HG03097 (cell line): ENCODE measurements at regions not wholly inside any gene's neighbourhood (a gene's known extent, or its start where the extent isn't known, plus 50 kb on each side); places are given as distances from the start of the nearest gene placed in this dataset.
"Not testable (repeated sequence)": the region's sequence is repeated elsewhere in the genome, so short reads cannot be mapped to it uniquely, and the experiment has no call there.

Source experiments
- ATAC-seq: cut with Tn5 transposase; IDR thresholded peaks from one replicate; pipeline ENCODE4 v1.9.1; 2021; ENCODE audit not compliant: unreplicated experiment, low FRiP score

DNA sequence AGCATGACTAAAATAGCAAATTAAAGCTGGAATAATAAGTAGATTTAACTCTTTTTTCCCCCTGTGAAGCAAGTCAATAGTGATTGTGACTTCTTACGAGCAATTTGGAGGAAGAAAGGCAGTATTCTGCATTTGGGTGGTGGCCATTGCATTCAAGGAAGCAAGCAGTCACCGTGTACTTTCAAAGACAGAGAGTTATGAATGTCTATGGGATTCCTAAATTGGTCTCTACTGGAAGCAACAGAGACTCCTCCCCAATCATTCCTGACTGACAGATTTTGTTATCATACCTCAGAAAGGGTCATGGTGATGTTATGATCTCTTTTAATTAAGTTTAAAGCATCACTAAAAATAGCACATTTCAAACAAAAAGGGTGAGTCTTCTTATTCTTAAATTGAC lies 287.2 kb upstream of the KITLG start:
- ATAC-seq: no peak

DNA sequence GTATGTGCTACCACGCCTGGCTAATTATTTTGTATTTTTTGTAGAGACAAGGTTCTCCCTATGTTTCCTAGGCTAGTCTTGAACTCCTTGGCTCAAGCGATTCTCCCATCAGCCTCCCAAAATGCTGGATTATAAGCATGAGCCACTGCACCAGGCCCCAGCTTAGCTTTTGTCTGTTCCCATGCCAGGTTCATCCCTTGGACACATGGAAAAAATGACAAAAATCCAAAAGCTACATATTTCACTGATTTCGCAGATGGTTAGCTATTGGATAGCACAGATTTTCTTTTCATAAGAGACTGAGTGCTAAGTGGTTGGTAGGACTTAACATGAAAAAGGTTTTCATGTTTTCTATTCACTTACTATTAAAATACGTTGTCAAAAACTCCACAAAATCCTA lies 286.6 kb upstream of the KITLG start:
- ATAC-seq: no peak

- ATAC-seq: no peak
These were observed 285.3 kb upstream of the KITLG start for GRCh38 chr12:88865537-88865936.

DNA sequence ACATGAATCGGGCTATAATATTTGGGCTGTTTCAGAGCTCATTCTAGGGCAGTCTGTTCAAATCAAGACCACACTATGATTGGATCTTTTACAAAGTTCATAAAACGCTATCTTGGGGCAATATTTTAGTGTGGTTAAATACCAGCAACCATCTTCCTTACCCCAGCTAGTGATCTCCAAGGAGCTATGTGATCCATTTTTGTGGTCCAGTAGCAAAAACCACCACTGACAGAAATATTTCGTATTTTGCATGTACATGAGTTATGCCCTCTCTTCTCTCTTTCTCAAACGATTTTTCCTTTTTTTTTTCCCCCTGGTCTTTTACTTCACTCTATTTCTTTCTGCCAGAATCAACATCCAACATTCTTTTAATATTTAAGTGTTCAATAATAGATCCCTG lies 280.6 kb upstream of the KITLG start:
- no peak for ATAC-seq

DNA sequence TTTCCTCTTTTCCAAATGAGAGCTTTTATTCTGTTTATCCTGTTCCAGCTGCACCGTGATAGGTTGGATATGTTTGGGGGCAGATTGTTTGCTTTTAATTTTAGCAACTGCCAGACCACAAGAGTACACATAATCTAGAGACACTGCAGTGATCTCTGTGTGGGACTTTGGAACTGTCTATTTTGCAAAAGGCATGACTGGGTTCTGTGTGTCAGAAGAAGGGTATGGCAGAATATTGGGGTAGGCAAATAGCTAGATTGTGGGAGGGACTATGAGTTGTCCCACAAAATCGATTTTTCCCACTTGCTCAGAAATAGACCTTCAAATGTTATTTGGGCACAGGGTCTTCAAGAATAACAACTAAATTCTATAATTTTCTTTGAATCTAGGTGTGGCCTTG lies 275.9 kb upstream of the KITLG start:
- no peak for ATAC-seq

GRCh38 chr12:88855301-88855700 lies 275.0 kb upstream of the KITLG start:
- no peak for ATAC-seq

DNA sequence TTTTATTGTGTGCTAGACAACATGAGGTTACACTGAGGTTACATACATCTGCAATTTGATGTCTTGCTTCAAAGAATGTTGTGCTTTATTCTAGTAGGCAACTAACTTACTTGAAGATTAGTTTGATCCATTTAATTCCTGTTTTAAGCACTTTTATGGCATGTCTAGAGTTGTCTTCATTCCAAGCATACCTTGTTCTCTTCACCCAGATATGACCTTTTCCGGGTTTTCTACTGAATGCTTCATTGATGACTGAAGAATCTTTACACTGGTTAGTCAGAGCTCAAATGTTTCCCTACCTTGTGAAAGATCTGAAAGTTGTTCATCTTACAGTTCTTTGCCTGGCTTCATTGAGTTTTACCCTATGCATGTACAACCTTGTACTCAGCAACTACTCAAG lies 274.0 kb upstream of the KITLG start:
- no peak for ATAC-seq

DNA sequence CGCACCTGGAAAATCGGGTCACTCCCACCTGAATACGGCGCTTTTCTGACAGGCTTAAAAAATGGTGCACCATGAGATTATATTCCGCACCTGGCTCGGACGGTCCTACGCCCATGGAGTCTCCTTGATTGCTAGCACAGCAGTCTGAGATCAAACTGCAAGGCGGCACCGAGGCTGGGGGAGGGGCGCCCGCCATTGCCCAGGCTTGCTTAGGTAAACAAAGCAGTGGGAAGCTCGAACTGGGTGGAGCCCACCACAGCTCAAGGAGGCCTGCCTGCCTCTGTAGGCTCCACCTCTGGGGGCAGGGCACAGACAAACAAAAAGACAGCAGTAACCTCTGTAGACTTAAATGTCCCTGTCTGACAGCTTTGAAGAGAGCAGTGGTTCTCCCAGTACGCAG lies 267.0 kb upstream of the KITLG start:
- ATAC-seq: not testable (repeated sequence)

DNA sequence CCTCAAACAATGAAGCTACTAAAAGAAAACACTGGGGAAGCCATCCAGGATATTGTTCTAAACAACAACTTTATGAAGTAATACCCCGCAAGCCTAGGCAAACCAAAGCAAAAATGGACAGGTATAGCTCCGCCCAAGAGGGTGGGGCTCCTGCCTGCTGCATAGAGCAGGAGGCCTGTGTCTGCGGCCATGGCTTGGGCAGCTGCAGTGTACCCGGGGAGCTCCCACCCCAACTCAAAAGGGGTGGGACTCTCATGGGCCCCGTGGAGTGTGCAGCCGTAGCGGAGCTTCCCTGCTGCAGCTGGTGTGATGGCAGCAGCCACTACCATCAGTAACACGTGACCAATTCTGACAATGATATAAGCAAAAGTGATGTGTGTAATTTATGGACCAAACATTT lies 264.2 kb upstream of the KITLG start:
- no peak for ATAC-seq

DNA sequence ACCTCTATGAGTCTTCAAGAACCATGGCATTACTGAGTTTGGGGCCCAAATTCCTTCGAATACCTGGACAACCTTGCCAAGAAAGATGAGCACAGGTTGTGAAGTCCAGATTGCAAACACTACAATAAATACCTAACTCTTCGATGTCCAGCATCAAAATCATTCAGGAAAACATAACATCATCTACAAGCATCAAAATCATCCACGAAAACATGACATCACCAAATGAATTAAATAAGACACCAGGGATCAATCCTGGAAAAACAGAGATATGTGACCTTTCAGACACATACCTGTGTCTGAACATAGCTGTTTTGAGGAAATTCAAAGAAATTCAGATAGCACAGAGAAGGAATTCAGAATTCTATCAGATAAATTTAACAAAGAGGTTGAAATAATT lies 262.0 kb upstream of the KITLG start:
- no peak for ATAC-seq

DNA sequence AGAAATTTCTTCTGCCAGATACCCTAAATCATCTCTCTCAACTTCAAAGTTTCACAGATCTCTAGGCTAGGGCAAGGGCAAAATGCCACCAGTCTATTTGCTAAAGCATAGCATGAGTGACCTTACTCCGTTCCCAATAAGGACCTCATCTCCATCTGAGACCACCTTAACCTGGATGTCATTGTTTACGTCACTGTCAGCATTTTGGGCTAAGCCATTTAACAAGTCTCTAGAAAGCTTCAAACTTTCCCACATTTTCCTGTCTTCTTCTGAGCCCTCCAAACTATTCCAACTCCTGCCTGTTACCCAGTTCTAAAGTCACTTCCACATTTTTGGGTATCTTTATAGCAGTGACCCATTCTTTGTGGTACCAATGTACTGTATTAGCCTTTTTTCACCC lies 259.2 kb upstream of the KITLG start:
- ATAC-seq: no peak

DNA sequence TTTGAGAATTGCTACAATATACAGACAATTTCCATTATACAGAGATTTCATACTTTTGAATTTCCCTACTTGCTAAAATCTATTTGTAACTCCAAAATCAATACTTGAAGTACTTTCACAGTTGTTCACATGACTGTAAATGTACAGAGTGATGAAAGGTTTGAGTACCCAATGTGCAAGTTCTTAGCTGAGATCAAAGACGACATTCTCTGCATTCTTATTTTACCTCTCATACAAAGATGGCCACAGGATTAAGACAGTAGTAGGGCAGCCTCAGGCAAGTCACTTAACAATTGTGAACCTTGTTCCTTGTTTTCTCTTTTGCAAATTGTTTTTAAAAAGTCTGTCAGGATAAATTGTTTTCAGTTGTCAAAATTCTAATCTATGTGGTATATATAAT lies 255.9 kb upstream of the KITLG start:
- no peak for ATAC-seq

DNA sequence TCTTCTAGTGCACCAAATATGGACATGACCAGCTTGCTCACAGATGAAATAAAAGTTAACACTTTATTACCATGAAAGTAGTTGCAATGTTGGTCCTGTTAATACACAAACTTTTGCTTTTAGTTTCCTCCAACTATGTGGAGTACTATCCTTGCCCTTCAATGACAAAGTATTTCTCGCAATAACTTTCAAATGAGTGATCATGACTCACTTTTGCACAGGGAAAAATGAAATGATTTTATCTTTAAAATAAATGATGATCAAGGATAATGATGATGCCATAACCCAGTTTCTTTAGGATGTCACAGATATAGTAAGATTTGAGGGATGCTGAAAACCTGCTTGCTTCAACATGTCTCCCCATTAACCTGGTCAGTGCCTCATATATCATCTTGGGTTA lies 254.0 kb upstream of the KITLG start:
- ATAC-seq: no peak

DNA sequence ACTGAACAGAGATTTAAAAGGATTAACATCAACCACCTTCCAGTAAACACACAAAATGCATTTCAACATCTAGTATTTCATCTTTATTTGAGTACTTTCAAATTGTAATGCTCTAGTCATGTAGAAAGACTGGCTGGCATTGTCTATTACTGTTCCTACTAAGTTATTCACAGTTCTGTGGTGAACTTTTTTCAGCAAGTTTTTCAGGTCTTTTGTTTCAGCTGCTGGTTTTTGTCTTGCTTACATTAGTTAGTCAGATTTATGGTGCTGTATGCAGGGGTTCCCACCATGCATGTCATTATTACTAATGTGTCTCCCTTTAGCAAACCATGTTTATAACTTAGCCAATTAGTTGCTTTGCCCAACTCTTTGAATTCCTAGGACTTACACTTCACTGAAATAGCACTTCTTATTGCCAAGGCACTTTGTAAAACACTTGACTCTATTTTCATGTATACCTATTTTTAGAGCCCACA lies 253.4 kb upstream of the KITLG start:
- ATAC-seq: no peak

- ATAC-seq: not testable (repeated sequence)
These were observed 248.3 kb upstream of the KITLG start for GRCh38 chr12:88828537-88828936.

DNA sequence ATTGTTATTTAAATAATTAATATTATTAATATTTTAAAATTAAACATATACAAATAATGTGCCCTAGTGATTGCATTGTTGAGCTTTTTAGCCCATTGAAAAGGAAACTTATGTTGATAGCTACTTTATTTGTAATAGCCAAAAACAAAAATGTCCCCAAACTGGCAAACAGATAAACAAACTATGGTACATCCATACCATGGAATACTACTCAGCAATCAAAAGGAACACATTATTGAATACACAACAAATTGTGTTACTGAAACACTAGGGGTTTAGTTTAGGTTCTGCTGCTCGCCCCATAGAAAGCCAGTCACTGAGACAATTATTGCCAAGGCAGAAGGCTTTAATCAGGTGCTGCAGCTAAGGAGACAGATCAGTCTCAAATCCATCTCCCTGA lies 239.7 kb upstream of the KITLG start:
- no peak for ATAC-seq

GRCh38 chr12:88816201-88816600 lies 235.9 kb upstream of the KITLG start:
- ATAC-seq: no peak

DNA sequence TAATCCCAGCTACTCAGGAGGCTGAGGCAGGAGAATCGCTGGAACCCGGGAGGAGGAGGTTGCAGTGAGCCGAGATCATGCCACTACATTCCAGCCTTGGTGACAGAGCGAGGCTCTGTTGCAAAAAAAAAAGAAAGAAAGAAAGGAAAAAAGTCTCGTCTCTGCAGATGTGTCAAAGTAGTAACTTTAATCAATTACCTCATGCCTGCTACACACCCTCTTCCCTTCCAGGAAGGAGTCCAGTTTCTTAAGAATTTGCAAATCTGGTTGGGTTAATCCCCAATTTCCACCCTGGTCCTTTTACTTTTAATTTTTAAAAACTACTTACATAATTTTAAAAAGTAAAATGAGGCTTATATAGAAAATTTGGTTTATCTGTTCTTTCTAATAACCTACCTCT lies 234.5 kb upstream of the KITLG start:
- no peak for ATAC-seq

DNA sequence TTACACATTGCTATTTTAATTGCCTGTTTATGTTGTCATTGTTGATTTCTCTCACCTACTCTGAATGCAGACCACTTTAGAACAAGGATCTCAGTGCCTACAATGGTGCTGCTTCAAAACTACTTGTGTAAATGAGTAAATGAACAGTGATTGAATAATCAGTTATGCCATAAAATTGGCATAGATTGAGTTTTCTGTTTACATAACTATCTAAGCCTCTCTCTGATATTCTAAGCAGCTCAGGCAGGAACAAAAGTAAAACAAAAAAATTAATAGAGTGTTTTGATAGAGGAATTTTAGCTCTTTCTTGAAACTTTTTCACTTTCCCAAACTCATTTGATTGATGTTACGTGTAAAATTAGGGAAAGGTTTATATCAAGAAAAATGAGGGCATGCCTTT lies 232.3 kb upstream of the KITLG start:
- ATAC-seq: no peak

DNA sequence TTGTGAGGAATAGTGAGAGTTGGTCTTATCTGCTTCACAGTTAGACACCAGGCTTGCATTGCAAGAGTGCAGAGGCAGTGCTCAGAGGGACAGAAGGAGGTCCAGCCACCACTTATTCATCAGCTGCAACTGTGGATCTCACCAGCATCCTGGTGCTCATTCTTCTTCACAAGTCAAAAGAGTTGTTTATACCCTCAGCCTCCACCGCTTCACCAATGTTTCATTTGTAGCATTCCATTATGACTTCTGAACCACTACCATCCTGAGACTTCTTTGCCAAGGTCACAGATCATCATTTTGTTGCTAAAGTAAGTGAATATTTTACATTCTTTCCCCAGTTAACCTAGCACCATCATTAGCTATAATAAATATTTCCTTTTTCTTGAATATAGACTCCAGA lies 230.5 kb upstream of the KITLG start:
- no peak for ATAC-seq

- ATAC-seq: not testable (repeated sequence)
These were observed 229.6 kb upstream of the KITLG start for GRCh38 chr12:88809841-88810240.

GRCh38 chr12:88805692-88806091 lies 225.4 kb upstream of the KITLG start:
- ATAC-seq: peak; percentile 56

DNA sequence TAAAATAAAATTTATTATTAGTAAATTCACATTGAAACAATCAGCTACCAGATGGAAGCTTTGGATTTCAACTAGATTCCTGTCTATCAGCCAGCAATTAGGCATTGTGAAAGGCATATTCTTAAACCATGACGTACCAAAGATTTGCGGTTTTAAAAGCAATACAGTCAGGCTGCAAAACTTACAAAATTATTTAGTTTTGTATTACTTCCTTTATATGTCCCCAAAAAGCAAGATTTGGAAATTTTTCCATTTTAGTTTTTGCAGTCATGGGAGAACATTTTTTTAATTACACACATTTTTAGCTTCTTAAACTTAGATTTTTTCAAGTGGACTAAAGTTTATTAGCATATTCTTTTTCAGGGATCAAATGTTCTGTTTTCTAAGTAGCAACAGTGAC lies 225.0 kb upstream of the KITLG start:
- no peak for ATAC-seq
